Breast epithelium (tissue), 4 donors: ENCODE measurements at regions not wholly inside any gene's neighbourhood (a gene's known extent, or its start where the extent isn't known, plus 50 kb on each side); places are given as distances from the start of the nearest gene placed in this dataset.

Source experiments
- DNase-seq, 2 donors: peaks; one replicate each; pipeline ENCODE4 v3.0.0-alpha.2; 2019; ENCODE audit warnings: low spot score in 2 of 2
- H3K27ac ChIP-seq, 2 donors: fragments of 200-600 bp; sonication (generic) in 1 of 2; one replicate each; pipeline ENCODE4 v1.5.1; 2016 to 2019; ENCODE audit warnings: mild to moderate bottlenecking in 1 of 2
- H3K27me3 ChIP-seq, 2 donors: fragments of 200-600 bp; sonication (generic) in 1 of 2; one replicate each; pipeline versions ENCODE4 v1.5.1 to v1.6.0; 2017 to 2019; ENCODE audit warnings: control low read depth in 1 of 2, mild to moderate bottlenecking in 1 of 2
- H3K36me3 ChIP-seq: fragments of 200-600 bp; one replicate; pipeline ENCODE4 v1.5.1; 2019
- H3K4me1 ChIP-seq, 2 donors: fragments of 200-600 bp; sonication (generic); one replicate each; pipeline ENCODE4 v1.5.1; 2016 to 2019; ENCODE audit warnings: control low read depth in 1 of 2
- H3K4me3 ChIP-seq, 3 donors: fragments of 200-600 bp; sonication (generic); 1 replicate in 2 of 3; 2 replicates in 1 of 3; pipeline ENCODE4 v1.5.1; 2016 to 2019; ENCODE audit warnings: mild to moderate bottlenecking in 3 of 3, moderate library complexity in 2 of 3
- H3K9me3 ChIP-seq, 2 donors: fragments of 200-600 bp; sonication (generic) in 1 of 2; one replicate each; pipeline ENCODE4 v1.5.1; 2016 to 2019; ENCODE audit warnings: control low read depth in 1 of 2
- POLR2A ChIP-seq: fragments of 450-650 bp; IDR thresholded peaks from one replicate; pipeline ENCODE4 v1.6.1; 2016; ENCODE audit warnings: antibody characterized with exemption, mild to moderate bottlenecking, moderate library complexity
- POLR2AphosphoS5 ChIP-seq, 3 donors: sonication (generic); formaldehyde crosslinking; IDR thresholded peaks; one replicate each; pipeline ENCODE4 v1.6.1; 2017; ENCODE audit warnings: antibody characterized with exemption in 3 of 3
- intact Hi-C: fragments of 100-400 bp; cut with DNase I; formaldehyde crosslinking; loops from one replicate; pipeline ENCODE4 v1.15.1; 2023; ENCODE audit warnings: low total_unique reads
- TF ChIP-seq, protein P1 (sequence below), 3 donors: fragments of 450-650 bp; IDR thresholded peaks; one replicate each; pipeline ENCODE4 v1.5.1; 2016 to 2017; ENCODE audit warnings: antibody characterized with exemption in 3 of 3, mild to moderate bottlenecking in 3 of 3, moderate library complexity in 3 of 3

DNA sequence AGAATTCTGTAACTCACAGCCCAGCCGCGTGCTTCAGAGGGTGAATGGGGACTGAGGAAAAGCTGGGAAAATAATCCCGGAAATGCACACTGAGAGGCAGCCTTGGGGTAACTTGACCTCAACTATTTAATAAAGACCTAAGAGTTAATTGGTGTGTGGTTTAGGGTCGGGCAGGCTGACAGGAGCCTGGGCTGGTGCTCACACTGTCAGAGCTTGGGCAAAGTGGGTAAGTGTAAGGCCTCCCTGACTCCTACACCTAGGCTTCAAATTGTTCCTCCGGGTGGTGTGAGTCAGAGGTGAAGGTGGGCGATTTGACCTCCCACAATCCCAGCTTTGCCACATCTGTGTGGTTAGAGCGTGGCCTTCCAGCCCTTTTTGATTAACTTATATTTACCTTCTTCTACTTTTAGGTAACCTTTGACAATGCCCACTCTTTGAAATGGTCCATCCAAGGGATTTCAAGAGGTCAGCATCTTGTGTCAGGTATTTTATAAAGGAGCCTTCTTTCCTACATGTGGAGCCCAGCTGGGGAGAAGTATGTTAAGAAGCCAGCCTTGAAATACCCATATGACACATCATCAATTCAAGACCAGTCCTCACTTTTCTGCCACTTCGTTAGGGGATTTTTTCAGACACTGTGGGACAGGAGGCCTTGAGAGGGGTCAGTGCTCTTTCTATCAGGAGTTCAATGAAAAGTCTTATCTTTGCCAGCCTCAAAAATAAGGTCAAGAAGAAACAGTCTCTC lies 114.2 kb downstream of the NUFIP1 start:
- no peak for DNase-seq
- Histone ChIP-seq H3K27ac (no peak overlapping the region), H3K4me3 (no peak overlapping the region), H3K4me1 (no peaks in the 10 kb centered on the region), H3K27me3 (no peaks in the 10 kb centered on the region), H3K36me3 (no peaks in the 10 kb centered on the region), H3K9me3 (no peaks in the 10 kb centered on the region)
- no peak for TF ChIP-seq POLR2A
- TF ChIP-seq POLR2AphosphoS5 (IDR thresholded peaks at IDR 0.05): no peak
- TF ChIP-seq, protein P1, sequence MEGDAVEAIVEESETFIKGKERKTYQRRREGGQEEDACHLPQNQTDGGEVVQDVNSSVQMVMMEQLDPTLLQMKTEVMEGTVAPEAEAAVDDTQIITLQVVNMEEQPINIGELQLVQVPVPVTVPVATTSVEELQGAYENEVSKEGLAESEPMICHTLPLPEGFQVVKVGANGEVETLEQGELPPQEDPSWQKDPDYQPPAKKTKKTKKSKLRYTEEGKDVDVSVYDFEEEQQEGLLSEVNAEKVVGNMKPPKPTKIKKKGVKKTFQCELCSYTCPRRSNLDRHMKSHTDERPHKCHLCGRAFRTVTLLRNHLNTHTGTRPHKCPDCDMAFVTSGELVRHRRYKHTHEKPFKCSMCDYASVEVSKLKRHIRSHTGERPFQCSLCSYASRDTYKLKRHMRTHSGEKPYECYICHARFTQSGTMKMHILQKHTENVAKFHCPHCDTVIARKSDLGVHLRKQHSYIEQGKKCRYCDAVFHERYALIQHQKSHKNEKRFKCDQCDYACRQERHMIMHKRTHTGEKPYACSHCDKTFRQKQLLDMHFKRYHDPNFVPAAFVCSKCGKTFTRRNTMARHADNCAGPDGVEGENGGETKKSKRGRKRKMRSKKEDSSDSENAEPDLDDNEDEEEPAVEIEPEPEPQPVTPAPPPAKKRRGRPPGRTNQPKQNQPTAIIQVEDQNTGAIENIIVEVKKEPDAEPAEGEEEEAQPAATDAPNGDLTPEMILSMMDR (IDR thresholded peaks at IDR 0.05): no peak
- intact Hi-C loops: no loop called here

DNA sequence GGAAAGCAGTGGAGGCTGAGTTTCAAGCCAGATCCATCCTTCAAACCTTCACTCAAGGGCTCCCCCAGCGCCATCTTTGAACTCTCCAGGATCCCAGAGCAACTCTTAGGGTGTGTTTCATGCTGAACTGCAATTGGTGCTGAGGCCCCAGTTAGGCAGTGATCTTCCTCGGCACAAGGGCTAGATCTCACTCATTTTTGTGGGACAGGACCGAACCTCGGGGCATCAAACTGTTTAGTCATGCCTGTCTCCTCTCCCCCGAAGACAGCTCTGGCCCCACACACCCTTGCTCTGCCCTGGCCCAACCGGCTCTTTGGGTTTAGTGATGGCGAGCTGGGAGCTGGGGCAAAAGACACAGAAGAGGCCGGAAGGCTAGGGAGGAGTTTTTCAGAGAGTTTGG lies 115.1 kb downstream of the NUFIP1 start:
- Histone ChIP-seq H3K9me3 (no peaks in the 10 kb centered on the region), H3K27ac (no peak overlapping the region), H3K4me3 (no peak overlapping the region), H3K4me1 (no peaks in the 10 kb centered on the region), H3K27me3 (no peaks in the 10 kb centered on the region), H3K36me3 (no peaks in the 10 kb centered on the region)
- intact Hi-C loops: no loop called here
- TF ChIP-seq POLR2A (no peak), POLR2AphosphoS5 (IDR thresholded peaks at IDR 0.05) (no peak)
- TF ChIP-seq, protein P1 (IDR thresholded peaks at IDR 0.05): no peak
- DNase-seq: no peak

DNA sequence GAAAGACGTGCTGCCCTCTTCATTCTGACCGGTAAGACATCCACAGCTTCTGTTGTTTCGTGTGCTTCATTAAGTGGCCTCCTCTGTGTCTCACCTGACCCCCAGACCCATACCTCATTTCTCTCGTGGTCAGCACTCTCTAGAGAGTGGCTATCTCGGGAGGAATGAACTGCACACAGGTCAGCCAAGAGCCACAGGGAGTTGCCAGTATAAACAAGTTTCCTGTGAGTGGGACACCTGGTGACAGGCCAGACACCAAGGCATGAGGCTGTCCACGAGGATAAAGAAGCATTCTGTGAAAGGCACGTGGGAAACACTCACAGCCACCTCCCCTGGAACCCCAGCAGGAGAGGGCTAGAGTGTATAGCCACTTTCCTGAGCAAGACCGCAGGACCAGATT lies 115.8 kb downstream of the NUFIP1 start:
- intact Hi-C loops: no loop called here
- no peak overlapping the region for H3K27ac ChIP-seq
- no peak overlapping the region for H3K4me3 ChIP-seq

DNA sequence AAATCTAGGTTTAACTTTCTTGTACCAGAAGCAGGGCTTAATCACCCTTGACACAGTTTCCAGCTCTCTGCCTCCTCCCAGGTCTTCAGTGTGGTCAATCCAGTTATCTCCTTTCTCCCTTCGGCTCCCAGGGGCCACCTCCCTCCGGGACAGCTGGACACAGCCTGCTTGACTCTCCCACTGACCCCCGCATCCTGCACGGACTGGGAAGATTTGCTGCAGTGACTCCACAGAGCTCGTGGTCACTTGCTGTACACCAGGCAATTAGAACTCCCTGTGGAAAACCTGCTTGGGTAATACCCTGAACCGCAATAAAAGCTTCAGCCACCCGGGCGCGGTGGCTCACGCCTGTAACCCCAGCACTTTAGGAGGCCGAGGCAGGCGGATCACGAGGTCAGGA lies 116.5 kb downstream of the NUFIP1 start:
- H3K36me3 ChIP-seq: no peaks in the 10 kb centered on the region
- H3K4me3 ChIP-seq: no peak overlapping the region
- no peak for DNase-seq
- no peak for TF ChIP-seq POLR2A
- TF ChIP-seq, protein P1 (IDR thresholded peaks at IDR 0.05): no peak
- no peaks in the 10 kb centered on the region for H3K9me3 ChIP-seq
- intact Hi-C loops: no loop called here
- no peak overlapping the region for H3K27ac ChIP-seq
- H3K27me3 ChIP-seq: no peaks in the 10 kb centered on the region
- no peaks in the 10 kb centered on the region for H3K4me1 ChIP-seq

More for the DNA sequence above, 115.8 kb downstream of the NUFIP1 start:
- no peaks in the 10 kb centered on the region for H3K36me3 ChIP-seq
- DNase-seq: no peak
- H3K4me1 ChIP-seq: no peaks in the 10 kb centered on the region
- TF ChIP-seq, protein P1 (IDR thresholded peaks at IDR 0.05): no peak
- no peaks in the 10 kb centered on the region for H3K9me3 ChIP-seq
- H3K27me3 ChIP-seq: no peaks in the 10 kb centered on the region

DNA sequence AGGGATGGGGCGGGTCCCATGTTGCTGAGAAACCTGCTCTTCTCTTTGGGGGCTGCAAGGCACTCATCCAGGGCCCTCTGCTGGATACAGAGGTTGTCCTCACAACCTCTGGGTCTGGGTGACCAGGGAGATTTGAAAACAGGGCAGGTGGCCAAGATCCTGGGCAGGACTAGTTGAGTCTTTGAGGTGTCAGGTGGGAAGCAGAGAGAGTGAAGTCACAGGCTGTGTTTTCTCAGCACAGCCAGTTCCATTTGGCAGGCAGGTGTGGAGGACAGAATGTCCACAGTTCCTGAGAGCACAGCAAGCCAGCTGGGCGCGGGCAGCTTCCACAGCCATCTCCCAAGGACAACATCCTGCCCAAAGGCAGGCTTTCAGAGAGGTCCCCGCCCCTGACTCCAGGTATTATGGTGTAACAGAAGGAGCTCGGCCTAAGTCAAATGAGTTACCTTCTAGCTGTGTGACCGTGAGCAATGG lies 118.8 kb downstream of the NUFIP1 start:
- Histone ChIP-seq H3K36me3 (no peaks in the 10 kb centered on the region), H3K4me1 (no peaks in the 10 kb centered on the region), H3K27me3 (no peaks in the 10 kb centered on the region), H3K27ac (peak overlapping the region; percentile 26 to 28), H3K4me3 (no peak overlapping the region), H3K9me3 (no peaks in the 10 kb centered on the region)
- intact Hi-C loops: no loop called here
- TF ChIP-seq POLR2A (no peak), POLR2AphosphoS5 (IDR thresholded peaks at IDR 0.05) (peak in 1 of 3 donors; percentile 31)
- TF ChIP-seq, protein P1 (IDR thresholded peaks at IDR 0.05): no peak
- peak in 1 of 2 donors; percentile 92 for DNase-seq
